GM23248 (cell line): ENCODE measurements at regions not wholly inside any gene's neighbourhood (a gene's known extent, or its start where the extent isn't known, plus 50 kb on each side); places are given as distances from the start of the nearest gene placed in this dataset.
"Not testable (repeated sequence)": the region's sequence is repeated elsewhere in the genome, so short reads cannot be mapped to it uniquely, and the experiment has no call there.

Experiments used
- DNase-seq: peaks from one replicate; pipeline ENCODE4 v3.0.0-alpha.2; 2015
- H2AFZ ChIP-seq: fragments of 200-600 bp; sonication (generic); 2 replicates; pipeline ENCODE4 v1.6.1; 2016; ENCODE audit warnings: antibody characterized with exemption
- H3F3A ChIP-seq: fragments of 200-600 bp; sonication (generic); 2 replicates; pipeline ENCODE4 v1.6.1; 2016; ENCODE audit warnings: mild to moderate bottlenecking, antibody characterized with exemption, mixed run types; ENCODE audit not compliant: insufficient read depth
- H3K27ac ChIP-seq: fragments of 200-600 bp; sonication (generic); 2 replicates; pipeline ENCODE4 v1.5.1; 2016; ENCODE audit warnings: mild to moderate bottlenecking
- H3K27me3 ChIP-seq: fragments of 200-600 bp; sonication (generic); replicated peaks from 2 replicates; pipeline ENCODE4 v1.6.1; 2016; ENCODE audit warnings: mild to moderate bottlenecking; ENCODE audit not compliant: insufficient read depth
- H3K36me3 ChIP-seq: fragments of 200-600 bp; sonication (generic); 2 replicates; pipeline ENCODE4 v1.6.1; 2016; ENCODE audit warnings: low read depth, mild to moderate bottlenecking
- H3K4me1 ChIP-seq: fragments of 200-600 bp; sonication (generic); 2 replicates; pipeline ENCODE4 v1.6.1; 2016; ENCODE audit warnings: mild to moderate bottlenecking; ENCODE audit not compliant: insufficient read depth
- H3K4me2 ChIP-seq: fragments of 200-600 bp; sonication (generic); one replicate; pipeline ENCODE4 v1.6.1; 2016; ENCODE audit warnings: mild to moderate bottlenecking; ENCODE audit not compliant: unreplicated experiment
- H3K4me3 ChIP-seq: fragments of 200-600 bp; sonication (generic); 2 replicates; pipeline ENCODE4 v1.5.1; 2016; ENCODE audit warnings: mild to moderate bottlenecking
- H3K79me2 ChIP-seq: fragments of 200-600 bp; sonication (generic); 2 replicates; pipeline ENCODE4 v1.6.1; 2016; ENCODE audit warnings: mild to moderate bottlenecking; ENCODE audit not compliant: insufficient read depth
- H3K9ac ChIP-seq: fragments of 200-600 bp; sonication (generic); 2 replicates; pipeline ENCODE4 v1.6.1; 2016; ENCODE audit warnings: mild to moderate bottlenecking
- H3K9me2 ChIP-seq: fragments of 200-600 bp; sonication (generic); 2 replicates; pipeline ENCODE4 v1.6.1; 2016; ENCODE audit warnings: mixed run types, mild to moderate bottlenecking, moderate library complexity; ENCODE audit not compliant: insufficient read depth
- H3K9me3 ChIP-seq: fragments of 200-600 bp; sonication (generic); one replicate; pipeline ENCODE4 v1.6.1; 2017; ENCODE audit warnings: low read depth
- H4K20me1 ChIP-seq: fragments of 200-600 bp; sonication (generic); 2 replicates; pipeline ENCODE4 v1.6.0; 2016; ENCODE audit not compliant: insufficient read depth
- WGBS, 2 experiments: methylation state at CpG; one replicate each; pipeline ENCODE4 v1.1.6; 2015 to 2017; ENCODE audit warnings: low lambda C conversion rate in 2 of 2, low coverage in 1 of 2; ENCODE audit errors: missing lambda C conversion rate in 2 of 2; 5-methylcytosine and 5-hydroxymethylcytosine counted together
- in situ Hi-C: fragments of 300-500 bp; cut with MboI; formaldehyde crosslinking; loops from 2 replicates; pipeline ENCODE4 v1.15.0; 2020

DNA sequence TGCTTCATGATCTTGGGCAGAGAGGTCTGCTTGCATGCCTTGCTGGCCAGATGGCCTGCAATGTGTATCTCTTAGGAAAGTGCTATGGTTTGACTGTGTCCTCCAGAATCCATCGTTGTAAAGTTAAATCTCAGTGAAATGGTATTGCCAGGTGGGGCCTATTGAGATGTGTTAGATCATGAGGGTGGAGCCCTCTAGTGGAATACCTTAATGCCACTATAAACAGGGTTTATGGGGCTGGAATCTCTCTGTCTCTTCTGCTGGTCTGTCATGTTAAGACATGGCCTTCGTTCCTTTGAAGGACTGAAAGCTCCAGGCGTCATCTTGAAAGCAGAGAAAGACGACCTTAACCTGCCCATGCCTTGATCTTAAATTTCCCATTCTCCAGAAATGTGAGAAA lies 411.1 kb downstream of the RPIA start:
- H3K4me3 ChIP-seq, H3K36me3 ChIP-seq, H3K9me2 ChIP-seq, H3K9ac ChIP-seq, H3K9me3 ChIP-seq, DNase-seq, H3K27me3 ChIP-seq, in situ Hi-C loops, H3K4me1 ChIP-seq, H3F3A ChIP-seq, H4K20me1 ChIP-seq, H3K79me2 ChIP-seq, H2AFZ ChIP-seq, H3K4me2 ChIP-seq, H3K27ac ChIP-seq: not testable (repeated sequence)
- 8 to 17% methylated on average over 4 of the region's 4 CpGs for WGBS, 2 experiments

GRCh38 chr2:89106369-89107019 lies 415.0 kb downstream of the RPIA start:
- H3K9me2 ChIP-seq, H2AFZ ChIP-seq, H3F3A ChIP-seq, H3K4me3 ChIP-seq, H3K27me3 ChIP-seq, H3K9ac ChIP-seq, H3K36me3 ChIP-seq, in situ Hi-C loops, H3K4me1 ChIP-seq, H4K20me1 ChIP-seq, H3K9me3 ChIP-seq, H3K27ac ChIP-seq, H3K4me2 ChIP-seq, DNase-seq, H3K79me2 ChIP-seq: not testable (repeated sequence)
- 8 to 21% methylated on average over 2 to 3 of the region's 3 CpGs for WGBS, 2 experiments

DNA sequence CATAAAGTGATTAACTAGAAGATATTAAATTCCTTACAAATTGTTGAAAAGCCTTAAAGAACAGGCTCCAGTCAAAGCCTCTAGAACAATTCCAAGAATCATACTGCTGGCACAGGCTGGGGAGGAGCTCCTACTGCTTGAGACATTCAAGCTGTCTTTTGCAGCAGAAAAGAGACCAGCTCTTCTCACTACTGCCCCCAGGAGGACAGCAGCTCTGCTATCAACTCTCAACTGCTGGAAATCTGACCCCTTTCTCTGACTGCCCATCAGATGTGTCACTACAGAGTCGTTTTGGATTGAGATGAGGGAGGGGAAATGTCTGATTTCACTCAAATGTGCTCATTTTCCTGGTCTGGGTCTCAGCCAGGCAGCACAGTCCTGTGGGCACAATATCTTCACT lies 421.0 kb downstream of the RPIA start:
- in situ Hi-C loops, H3K9me3 ChIP-seq, H3K27ac ChIP-seq, H3K4me3 ChIP-seq, H3K27me3 ChIP-seq, H3K4me2 ChIP-seq, H3K36me3 ChIP-seq, H3K4me1 ChIP-seq, H4K20me1 ChIP-seq, H3K9ac ChIP-seq, H3K9me2 ChIP-seq, H3K79me2 ChIP-seq, H2AFZ ChIP-seq, H3F3A ChIP-seq: not testable (repeated sequence)
- 0 to 7% methylated on average over 1 of the region's 1 CpG for WGBS, 2 experiments
- peak; percentile 34 for DNase-seq

DNA sequence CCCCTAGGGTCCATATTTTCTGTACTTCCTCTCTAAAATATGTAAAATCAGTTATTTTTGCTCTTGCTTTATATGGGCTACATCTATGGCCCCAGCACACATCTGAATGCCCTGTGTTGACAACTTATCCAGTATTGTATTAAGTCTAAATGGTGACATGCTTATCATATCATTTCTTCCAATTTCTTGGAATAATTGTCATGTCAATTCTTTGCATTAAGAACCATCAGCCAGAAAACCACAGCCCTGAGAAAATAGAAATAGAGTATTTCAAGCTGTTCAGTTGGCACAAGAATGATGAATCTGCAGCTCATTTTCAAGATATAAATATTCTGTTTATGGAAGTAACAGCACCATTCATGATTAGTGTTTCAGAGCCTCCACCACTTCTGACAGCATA lies 421.8 kb downstream of the RPIA start:
- DNase-seq, H3K9me3 ChIP-seq, H3K4me3 ChIP-seq, in situ Hi-C loops, H4K20me1 ChIP-seq, H3K79me2 ChIP-seq, H3K27me3 ChIP-seq, H3K36me3 ChIP-seq, H3K9me2 ChIP-seq, H3K4me2 ChIP-seq, H3K9ac ChIP-seq, H3K4me1 ChIP-seq, H2AFZ ChIP-seq, H3F3A ChIP-seq, H3K27ac ChIP-seq: not testable (repeated sequence)

GRCh38 chr2:89129440-89129839 lies 438.0 kb downstream of the RPIA start:
- H3K36me3 ChIP-seq, DNase-seq, H3K4me1 ChIP-seq, H3K27ac ChIP-seq, H3K4me3 ChIP-seq, H3K27me3 ChIP-seq, H3K79me2 ChIP-seq, H3K9ac ChIP-seq, H2AFZ ChIP-seq, H3K9me3 ChIP-seq, H3F3A ChIP-seq, H4K20me1 ChIP-seq, H3K9me2 ChIP-seq, H3K4me2 ChIP-seq, in situ Hi-C loops: not testable (repeated sequence)

- H3K27ac ChIP-seq, H4K20me1 ChIP-seq, H3K9me2 ChIP-seq, DNase-seq, H2AFZ ChIP-seq, H3K4me2 ChIP-seq, in situ Hi-C loops, H3K9ac ChIP-seq, H3K27me3 ChIP-seq, H3K9me3 ChIP-seq, H3K4me1 ChIP-seq, H3K4me3 ChIP-seq, H3K79me2 ChIP-seq, H3K36me3 ChIP-seq, H3F3A ChIP-seq: not testable (repeated sequence)
- 60 to 62% methylated on average over 10 of the region's 10 CpGs for WGBS, 2 experiments
Observed at GRCh38 chr2:89130665-89131308, 439.3 kb downstream of the RPIA start.

GRCh38 chr2:89142959-89143358 lies 451.5 kb downstream of the RPIA start:
- not testable (repeated sequence) for H3K4me3 ChIP-seq, H3F3A ChIP-seq

DNA sequence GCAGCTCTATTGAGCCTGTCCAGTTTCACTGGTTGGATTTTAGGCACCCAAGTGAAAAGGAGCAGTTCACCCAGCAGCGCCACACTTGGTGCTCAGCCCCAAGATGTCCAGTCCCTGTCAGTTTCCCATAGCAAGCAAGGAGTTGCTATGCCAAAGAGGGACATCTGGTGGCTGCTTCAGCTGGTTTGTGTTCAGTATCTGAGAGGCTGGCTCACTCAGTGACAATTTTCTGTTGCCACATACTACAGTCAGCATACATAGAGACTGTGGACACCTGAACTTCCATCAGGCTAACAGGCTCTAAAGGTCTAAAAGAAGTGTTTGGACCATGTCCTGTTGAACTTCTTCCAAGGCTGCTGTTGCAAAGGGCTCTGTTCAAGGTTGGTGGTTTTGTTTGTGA lies 453.9 kb downstream of the RPIA start:
- 21 to 27% methylated on average over 1 of the region's 1 CpG for whole genome bisulfite sequencing, 2 experiments
- H3F3A ChIP-seq = not testable (repeated sequence)

More at GRCh38 chr2:89142959-89143358, 451.5 kb downstream of the RPIA start:
- H3K4me2 ChIP-seq, H3K27ac ChIP-seq, H3K9me2 ChIP-seq, H3K27me3 ChIP-seq, H3K79me2 ChIP-seq, H3K4me1 ChIP-seq, H3K9me3 ChIP-seq, H2AFZ ChIP-seq, in situ Hi-C loops, H3K9ac ChIP-seq, H4K20me1 ChIP-seq, H3K36me3 ChIP-seq, DNase-seq: not testable (repeated sequence)
- WGBS, 2 experiments = 4 to 7% methylated on average over 4 to 5 of the region's 5 CpGs

More for the DNA sequence above, 453.9 kb downstream of the RPIA start:
- H3K27me3 ChIP-seq, H3K9me3 ChIP-seq, H3K36me3 ChIP-seq, in situ Hi-C loops, H4K20me1 ChIP-seq, H3K4me2 ChIP-seq, H3K79me2 ChIP-seq, H3K9ac ChIP-seq, H2AFZ ChIP-seq, H3K9me2 ChIP-seq, H3K4me3 ChIP-seq, H3K27ac ChIP-seq, DNase-seq, H3K4me1 ChIP-seq: not testable (repeated sequence)
